ENCODE measurements at regions not wholly inside any gene's neighbourhood (a gene's known extent, or its start where the extent isn't known, plus 50 kb on each side); places are given as distances from the start of the nearest gene placed in this dataset.
"Not testable (repeated sequence)": the region's sequence is repeated elsewhere in the genome, so short reads cannot be mapped to it uniquely, and the experiment has no call there.

- no peak for DNase-seq
These were observed 137.2 kb downstream of the SLC24A2 start for GRCh38 chr9:19651681-19652080.

GRCh38 chr9:19650312-19650711 lies 138.5 kb downstream of the SLC24A2 start:
- DNase-seq = no peak

- no peak for DNase-seq
These were observed 139.3 kb downstream of the SLC24A2 start for GRCh38 chr9:19649336-19650041.

DNA sequence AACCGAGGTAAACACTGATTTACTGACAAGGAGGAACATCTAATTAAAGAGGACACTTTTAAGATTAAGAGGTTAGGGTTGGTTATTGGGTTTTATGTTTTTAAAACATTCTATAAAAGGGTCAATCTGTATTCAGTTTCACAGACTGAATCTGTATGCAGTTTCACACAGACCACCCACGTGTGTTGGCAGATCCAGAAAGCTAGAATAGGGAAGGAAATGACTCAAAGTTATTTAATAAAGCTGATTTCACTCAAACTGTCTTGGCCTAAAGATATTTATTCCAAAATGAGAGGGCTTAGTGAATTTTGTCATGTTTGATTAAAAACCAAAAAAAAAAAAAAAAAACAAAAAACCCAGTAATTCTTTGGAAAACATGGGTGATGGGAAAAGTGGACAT lies 140.2 kb downstream of the SLC24A2 start:
- no peak for DNase-seq

GRCh38 chr9:19643875-19644274 lies 145.0 kb downstream of the SLC24A2 start:
- no peak for DNase-seq

DNA sequence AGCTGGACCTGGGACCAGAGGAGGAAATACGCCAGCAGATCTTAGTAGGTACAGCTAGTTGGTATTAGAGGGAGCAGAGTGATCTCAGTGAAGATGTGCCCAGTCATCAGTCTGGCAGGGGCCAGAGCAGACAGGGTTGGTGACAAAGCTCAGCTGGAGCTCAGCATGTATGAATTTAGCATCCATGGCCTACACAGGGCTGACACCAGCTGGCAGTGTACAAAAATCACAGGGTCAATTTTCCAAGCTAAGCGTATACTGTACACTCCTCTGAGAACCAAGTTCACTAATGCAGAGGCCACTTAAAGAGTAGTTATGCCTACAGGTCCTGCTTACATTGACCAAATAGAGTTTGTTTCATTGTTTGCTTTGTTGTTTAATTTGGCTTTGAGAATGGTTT lies 146.6 kb downstream of the SLC24A2 start:
- DNase-seq = no peak

GRCh38 chr9:19641046-19641445 lies 147.8 kb downstream of the SLC24A2 start:
- no peak for DNase-seq

- no peak for DNase-seq
These were observed 148.8 kb downstream of the SLC24A2 start for GRCh38 chr9:19640014-19640413.

DNA sequence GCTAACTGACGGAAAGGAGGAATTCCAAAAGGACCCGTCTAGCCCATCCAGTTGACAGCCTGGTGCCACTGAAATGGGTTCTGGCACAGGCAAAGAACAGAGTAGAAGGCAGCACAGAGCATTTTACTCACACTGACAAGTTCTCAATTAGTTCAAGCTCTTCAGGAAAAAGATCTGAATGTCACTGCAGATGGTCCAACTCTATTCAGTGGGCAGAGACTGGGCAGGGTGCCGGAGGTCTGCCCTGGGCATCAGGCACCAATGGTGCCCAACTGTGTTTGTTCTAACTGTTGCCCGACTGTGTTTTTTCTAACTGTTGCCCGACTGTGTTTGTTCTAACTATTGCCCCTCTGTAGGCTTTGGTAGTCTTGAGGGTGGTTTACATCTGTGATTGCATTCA lies 151.8 kb downstream of the SLC24A2 start:
- no peak for DNase-seq

DNA sequence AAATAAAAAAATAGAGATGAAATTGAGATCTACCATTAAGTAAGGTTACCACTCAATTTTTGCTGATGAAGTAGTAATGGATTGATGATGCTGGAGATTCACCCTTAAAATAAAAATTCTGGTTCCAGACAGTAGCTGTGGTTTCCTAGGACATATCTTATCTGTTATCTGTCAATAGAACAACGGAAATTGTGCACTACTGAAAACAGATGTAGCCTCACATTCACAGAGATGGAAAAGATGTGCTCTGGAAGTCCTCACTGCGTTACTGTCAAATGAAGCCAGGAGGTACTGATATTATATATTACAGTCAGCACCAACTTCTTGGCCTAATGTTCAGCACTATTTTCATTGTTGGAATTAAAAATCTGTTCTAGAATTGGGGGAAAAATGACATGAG lies 154.0 kb downstream of the SLC24A2 start:
- no peak for DNase-seq

DNA sequence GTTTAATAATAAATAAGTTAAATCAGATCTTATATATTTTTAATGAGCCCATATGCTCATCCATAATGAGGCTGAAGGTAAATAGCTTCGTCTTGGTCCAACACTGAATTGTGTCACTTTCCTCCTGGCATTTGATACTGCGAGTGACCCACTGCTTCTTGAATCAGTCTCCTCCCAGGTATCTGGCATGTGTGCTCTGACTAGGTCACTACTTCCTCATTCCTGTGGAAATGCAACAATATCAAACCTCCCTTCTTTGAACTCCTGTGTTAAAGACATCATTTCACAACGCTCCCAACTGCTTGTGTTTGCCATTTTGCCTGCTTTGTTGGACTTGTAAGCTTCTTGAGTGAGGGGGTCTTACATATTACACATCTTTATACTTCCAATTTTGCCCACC lies 157.7 kb downstream of the SLC24A2 start:
- no peak for DNase-seq

DNA sequence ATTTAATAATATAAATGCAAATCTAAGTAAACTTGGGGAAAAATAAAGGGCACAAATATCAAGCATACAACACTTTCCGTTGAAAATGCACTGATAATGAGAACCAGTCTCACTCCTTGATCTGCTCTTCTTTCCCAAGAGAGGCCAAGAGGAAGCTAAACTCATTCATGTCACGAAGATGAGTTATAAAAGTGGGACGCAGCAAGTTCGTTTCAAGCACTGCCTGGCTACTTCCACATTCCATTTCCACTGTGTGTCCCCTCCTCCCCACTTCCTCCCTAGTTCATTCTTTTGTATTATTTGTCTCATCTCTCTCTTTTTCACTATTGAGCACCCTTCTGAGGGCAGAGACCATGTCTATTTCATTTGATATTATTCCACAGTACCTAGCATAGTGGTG lies 158.1 kb downstream of the SLC24A2 start:
- DNase-seq = no peak

DNA sequence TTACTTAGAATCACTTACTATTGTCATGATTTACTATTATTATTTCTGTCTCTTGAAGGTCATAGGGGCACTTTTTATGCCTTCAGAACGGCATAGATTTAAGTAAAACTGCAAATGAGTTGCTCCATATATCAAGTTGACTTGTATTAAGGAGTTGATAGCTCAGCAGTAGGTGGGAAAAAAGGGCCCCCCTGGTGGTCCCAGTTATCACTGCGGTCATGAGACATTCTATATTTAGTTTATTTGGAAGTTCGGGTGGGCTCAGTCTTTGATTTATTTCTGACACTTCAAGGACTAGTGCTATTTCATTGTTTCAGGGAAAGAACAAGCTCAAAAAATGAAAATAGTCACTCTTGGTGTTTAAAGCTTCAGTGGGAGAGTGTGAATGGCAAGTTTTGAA lies 159.3 kb downstream of the SLC24A2 start:
- DNase-seq = no peak

DNA sequence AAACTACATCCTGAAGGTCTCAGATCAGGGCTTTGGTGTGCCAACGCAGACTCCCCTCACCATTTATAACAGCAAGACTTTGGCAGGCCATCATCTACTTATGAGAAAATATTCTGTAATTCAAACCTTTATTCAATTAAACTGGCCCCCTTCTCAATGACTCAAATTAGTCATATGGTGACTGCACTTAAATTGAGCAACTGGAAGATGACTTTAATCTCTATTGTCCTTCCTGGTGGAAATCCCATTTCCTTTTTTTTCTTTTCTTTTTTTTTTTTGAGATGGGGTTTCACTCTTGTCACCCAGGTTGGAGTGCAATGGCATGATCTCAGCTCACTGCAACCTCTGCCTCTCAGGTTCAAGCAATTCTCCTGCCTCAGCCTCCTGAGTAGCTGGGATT lies 163.4 kb downstream of the SLC24A2 start:
- DNase-seq = not testable (repeated sequence)

DNA sequence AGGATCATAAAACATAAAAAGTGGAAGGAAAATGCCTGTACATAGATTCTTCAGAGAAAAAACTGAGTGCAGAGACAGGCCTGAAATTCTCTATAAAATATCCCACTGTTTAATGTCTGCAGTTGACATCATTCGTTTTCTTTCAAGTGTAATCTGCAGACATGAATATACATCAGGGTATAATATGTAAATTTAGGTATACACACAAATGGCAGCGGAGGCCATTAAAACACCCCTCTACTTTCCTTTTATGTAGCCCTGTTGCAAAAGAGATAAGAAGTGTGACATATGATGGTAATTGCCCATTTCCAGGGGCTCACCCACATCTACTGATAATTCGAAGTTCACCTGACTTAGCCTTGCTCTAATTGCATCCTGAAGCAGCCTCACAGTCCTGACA lies 164.3 kb downstream of the SLC24A2 start:
- DNase-seq = no peak

GRCh38 chr9:19623941-19624340 lies 164.9 kb downstream of the SLC24A2 start:
- no peak for DNase-seq

DNA sequence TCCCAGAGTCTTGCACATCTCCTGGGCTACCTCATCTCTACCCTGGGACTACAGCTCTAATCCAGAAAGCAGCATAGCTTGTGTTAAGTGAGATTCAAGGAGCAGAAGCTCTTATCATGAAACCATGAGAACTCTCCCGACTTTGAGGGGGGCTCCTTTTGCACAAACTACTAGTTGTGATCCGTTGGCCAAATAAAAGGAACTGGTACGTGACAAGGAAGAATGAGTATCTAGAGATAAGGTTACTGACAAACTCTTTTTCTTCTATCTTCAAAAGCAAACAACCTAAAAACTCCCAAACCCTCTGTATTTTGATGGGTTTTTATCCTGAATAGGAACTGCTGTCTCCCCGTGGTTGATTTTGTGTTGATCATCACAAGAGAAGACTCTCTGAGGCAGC lies 168.5 kb downstream of the SLC24A2 start:
- no peak for DNase-seq

DNA sequence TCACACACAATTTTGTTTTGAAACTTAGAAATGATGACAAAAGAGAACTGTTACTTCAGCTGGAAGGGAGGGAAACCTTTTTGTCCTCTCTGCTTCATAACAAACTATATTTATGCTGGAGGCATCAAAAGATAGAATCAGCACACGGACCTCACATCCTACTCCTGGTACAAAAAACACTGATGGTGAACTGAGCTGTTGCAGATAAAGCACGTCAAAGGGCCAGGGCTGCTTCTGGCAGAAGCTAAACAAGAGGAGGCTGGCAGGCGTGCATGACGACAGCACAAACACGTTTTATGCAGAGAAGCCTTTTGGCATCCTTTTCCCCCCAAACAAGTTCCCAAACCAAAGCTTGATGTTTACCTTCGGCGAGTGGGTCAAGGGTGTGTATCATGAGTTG lies 169.6 kb downstream of the SLC24A2 start:
- no peak for DNase-seq

DNA sequence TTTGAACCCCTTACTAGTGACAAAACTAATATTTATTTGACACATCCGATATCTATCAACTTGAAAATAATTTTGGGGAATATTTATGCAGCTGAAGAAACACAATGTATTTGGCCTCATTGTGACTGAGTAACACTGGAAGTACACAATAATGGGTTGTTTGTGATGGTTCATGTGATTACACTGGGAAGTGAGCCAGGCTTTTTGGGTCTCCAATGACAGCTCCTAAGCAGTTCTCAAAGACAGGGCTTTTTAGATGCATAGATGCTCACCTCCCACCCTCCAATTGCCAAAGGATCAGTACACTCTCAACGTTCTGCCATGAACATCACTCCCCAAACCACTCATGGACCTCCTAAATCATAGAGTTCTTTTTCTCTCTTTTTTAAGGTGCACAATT lies 170.0 kb downstream of the SLC24A2 start:
- DNase-seq = peak; percentile 8

- no peak for DNase-seq
These were observed 173.7 kb downstream of the SLC24A2 start for GRCh38 chr9:19615036-19615624.

DNA sequence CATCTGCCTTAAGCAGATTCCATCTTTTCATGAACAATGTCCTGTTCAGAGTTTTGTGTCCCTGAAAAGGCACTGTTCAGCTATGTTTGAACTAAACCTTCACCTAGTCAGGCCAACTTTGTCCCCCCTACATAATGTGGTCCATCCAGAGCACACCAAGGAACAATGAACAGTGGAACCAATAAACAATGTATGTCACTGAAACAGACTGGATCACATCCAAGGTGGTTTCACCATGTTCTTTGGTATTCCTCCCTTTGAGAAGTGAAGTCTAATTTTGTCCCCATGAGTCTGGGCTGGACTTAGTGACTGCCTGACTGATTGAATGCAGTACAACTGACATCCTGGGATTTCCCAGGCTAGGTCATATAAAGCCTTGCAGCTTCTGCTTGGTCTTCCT lies 174.5 kb downstream of the SLC24A2 start:
- no peak for DNase-seq

DNA sequence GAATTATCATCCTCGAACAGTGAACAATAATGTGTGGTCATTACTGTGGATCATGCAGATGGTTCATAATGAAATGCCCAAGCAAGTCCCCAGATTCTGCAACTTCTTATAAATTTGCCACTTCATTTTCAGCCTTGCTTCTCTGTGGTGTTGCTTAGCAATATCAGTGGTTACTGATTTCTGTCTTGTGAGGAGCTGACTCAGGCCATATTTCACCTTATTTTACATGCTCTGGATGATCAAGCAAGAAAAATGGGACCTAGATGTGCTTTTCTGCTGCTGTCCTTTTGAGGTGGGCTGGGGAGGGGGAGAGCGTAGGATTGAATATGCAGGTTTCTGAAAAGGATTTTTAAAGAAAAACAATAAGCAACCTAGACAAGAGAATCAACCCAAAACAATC lies 188.3 kb downstream of the SLC24A2 start:
- no peak for DNase-seq

DNA sequence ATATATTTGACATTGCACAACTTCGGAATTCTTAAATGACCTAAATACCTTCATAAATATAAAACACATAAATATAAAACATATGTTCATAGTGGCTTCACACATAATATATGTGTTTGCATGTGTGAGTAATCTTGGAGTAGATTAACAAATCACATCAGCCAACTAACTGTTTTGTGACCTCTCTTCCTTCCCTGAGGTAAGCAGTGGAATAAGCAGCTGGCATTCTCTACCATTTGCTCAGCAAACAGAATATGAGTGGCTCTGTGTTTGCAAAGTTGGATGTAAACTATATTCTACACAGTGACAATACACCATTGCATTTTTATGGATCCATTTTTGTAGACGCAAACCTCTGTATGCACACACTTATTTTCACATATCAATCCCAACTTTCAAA lies 189.9 kb downstream of the ACER2 start:
- no peak for DNase-seq

GRCh38 chr9:19597176-19597575 lies 188.4 kb downstream of the ACER2 start:
- no peak for DNase-seq

- DNase-seq = no peak
These were observed 186.2 kb downstream of the ACER2 start for GRCh38 chr9:19595003-19595402.
